Stimulated activated CD4-positive, alpha-beta T cell treated with anti-CD3 and anti-CD28 coated beads, Interleukin-1b, Interleukin-23, amount 100 ng/mL, for 4 hours (primary cell): ENCODE measurements at regions not wholly inside any gene's neighbourhood (a gene's known extent, or its start where the extent isn't known, plus 50 kb on each side); places are given as distances from the start of the nearest gene placed in this dataset.

Experiments used
- DNase-seq, 2 donors: peaks; one replicate each; pipeline ENCODE4 v3.0.0-alpha.2; 2020; ENCODE audit warnings: low read depth in 2 of 2

DNA sequence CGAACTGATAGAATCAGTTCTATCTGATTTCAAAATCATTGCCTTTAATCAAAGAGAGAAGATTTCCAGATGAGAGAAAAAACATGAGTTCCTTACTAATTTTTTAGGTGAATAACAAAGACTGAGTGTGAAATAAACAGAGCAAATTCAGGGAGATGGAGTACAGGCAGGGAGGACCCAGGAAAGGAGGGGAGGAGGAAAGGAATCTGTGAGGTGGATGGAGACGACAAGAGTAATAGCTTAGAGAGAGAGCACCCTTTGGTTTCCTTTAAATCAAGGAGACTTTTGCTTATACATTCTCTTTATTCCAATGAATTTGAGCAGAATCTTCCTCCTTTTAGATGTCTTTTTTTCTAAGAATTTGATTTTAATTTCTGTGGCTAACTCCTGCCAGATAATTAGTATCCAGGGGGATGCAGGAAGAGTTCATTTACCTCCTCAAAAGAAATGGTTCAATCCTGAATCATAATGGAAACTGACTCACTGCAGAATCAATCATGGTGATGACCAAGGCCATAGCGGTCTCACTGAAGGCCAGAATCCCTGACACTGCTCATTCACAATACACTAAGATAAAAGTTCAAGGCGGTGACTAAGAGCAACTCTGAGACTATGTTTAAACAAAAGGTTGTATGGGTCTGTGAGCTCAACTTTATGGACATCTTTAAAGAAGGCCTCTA lies 234.0 kb upstream of the ZC3H12C start:
- no peak for DNase-seq

DNA sequence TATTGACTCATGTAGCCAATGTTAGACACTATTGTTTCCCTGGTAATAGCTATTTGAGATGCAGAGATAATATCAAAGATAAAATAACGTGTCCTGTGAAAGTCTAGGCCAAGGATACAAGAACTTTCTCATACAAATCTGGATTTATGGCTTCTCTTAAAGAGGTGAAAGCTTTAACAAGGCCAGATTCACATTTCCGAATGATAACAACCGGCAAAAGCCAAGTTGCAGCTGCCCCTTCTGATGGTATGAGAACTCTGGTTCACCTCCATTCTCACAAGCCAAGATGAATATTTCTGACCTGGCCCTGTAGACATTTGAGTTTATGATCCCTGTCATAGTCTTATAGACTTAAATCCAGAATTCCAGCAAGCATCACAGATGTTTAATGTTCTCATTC lies 230.4 kb upstream of the ZC3H12C start:
- DNase-seq = no peak

DNA sequence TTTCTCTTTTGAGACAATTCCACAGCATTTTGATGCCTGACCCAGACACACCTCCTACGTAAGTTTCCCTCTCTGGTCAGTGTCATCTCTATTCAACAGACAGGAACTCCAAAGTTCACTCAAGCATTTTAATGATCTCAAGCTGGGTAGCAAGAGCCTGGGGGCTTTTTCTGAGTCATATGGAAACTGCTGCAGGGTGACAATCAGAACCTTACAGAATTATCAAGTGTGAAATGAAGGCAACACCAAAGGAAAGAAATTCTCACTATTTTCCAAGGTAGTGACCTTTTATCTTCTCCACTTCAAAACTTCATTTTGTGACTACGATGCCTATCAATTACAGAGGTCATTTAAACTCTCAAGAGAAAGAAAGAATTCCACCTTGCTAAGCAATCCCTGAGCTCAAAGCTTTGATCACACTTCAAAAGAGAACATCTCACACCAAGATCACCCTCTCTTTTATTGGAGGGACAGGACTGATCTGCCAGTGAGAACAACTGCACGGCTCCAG lies 229.0 kb upstream of the ZC3H12C start:
- DNase-seq = no peak

DNA sequence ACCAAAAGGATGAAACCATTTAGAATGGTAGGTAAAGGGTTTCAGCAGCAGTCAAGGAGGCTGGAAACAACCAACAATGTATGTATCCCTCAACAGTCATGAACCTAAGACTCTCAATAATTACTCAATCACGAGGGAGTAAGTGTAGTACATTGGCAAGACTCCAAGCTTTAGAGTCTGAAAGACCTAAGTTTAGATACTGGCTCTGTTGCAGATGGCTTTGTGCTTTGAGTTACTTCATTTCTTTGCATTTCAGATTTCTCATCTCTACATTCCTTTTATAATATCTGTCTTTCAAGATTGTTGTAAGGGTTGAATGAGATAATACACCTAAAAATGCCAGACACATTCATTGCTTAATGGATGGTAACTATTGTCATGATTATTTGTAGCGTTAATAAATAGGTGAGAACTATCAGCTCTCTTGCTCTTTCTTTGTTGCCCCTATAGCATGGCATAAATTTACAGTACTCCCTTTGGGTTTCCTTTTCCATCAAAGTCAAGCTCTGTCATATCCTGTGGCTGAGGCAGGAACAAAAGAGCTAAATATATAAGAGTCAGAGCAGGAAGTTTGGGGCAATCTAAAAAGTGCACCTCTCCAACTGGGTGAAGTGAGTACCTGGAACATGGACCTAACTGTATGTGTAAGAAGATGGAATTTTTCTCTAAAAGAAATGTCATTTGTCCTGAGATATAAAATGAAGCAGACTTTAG lies 228.2 kb upstream of the ZC3H12C start:
- DNase-seq = no peak

DNA sequence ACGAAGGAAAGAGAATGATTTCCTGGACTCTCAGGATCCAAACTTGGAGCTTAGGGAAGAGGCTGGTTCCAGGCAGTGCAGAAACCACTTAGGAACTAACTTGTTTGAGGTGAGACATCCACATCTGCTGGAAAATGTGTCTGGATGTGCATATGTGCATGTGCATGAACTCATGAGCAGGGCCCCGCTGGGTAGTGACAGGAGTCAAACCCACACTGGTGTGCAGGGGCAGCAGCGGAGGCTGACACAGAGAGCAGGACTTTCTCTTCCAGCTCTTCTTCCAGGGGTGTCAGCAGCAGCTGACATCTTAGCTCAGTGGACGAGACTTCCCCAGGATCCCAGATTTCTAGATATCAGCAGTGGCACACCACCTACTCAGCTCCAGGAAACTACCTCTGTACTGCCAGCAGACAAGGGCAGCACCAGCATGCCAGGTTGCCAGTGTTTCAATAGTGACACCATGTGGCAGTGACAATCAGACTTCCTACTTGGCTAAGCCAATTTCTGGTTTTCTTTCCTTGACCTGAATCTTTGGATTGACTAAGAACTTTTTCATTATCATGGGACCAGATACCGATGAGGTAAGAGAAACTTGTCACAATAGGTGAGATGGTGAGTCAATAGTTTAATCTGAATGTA lies 227.5 kb upstream of the ZC3H12C start:
- DNase-seq = no peak

DNA sequence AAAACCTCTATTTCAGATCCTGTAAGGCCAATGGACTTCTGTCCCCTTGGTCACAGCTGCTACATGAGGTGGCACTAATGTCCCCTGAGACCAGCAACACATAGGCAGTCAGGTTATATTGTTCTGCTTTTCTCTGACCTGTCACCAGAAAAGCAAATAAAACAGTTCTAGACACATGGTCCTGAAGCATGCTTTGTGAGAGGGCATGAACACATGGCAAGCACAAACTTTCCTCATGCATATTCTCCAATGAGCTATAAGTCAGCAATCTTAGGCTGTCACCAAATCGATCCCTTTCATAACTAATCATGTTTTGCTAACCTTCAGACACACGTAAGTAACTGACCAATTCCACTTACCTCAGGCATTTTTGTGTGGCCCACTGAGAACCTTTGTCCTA lies 225.4 kb upstream of the ZC3H12C start:
- DNase-seq = no peak

DNA sequence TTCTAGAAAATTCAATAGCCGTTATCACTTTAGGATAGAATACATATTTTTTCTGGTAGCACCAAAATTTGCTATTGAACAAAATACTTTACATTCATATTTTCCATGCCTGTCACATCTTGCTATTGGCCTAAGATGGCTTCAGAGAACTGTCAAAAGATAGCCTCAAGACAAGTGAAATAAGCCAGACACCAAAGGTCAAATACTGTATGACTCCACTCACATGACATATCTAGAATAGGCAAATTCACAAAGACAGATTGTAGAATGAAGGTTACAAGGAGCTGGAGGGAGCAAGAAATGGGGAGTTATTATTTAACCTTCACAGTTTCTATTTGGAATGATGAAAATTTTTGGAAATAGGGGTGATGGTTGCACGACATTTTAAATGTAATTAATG lies 223.7 kb upstream of the ZC3H12C start:
- DNase-seq = no peak

DNA sequence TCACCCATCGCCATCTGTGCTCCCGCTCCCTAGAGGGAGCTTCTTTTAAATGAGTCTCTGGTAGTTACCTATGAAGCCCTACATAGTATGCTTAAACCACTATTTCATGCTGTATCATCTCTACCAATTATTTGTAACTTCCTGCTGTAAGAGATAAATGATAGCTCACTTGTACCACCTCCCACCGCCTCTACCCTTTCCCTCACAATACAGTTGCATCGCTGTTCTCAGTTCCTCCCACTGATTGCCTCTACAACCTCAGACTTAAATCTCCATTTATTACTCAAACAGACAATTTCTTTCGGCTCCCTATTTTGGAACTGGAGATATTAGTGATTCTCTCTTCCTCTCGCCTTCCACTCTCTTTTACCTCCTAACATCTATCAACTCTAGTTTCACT lies 222.9 kb upstream of the ZC3H12C start:
- DNase-seq = no peak

DNA sequence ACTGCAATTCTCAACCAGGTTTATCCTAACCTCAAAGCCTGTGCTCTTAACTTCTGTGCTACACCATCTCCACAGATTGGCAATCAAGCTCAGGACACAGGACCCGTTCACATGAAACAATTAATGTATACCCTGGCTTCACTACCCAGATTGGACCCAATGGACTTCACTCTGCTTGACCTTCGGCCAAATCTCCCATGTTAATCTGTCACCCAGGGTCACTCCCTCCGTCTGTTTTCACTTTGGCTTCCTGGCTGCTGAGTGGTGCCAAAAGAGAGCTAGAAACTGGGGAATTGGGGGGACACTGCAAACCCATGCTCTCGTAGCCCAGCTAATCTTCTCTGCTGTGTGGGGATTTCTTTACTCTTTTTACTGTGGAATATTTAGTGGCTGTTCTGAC lies 216.1 kb upstream of the ZC3H12C start:
- no peak for DNase-seq

DNA sequence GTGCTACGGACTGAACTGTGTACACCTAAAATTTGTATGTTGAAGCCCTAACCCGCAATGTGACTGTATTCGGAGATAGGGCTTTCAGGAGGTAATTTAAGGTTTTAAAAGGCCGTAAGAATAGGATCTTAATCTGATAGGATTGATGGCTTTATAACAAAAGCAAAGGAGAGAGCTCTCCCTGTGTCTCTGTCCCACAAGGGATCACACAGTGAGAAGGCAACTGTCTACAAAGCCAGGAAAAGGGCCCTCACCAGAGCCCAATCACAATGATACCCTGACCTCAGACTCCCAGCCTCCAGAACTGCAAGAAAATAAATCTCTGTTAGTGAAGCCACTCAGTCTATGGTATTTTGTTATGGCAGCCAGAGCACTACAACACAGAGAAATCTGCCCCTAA lies 208.7 kb upstream of the ZC3H12C start:
- DNase-seq = no peak

DNA sequence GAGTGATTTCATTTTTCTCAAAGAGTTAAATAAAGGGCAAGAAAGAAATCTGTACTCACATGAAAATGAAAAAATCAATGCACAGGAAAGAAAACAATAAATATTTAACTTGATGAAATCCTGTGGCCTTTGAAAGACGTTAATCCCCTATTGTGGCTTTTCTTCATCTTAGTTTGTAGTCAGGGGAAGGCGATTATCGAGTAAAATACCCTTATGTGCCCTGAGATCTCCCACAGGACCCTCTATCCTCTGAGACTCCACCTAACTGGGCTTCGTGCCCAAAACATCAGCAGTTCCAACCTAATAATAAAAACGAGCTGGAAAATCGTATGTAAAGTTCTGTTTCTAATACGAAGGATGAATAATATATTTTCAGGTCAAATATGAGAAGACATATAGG lies 208.2 kb upstream of the ZC3H12C start:
- no peak for DNase-seq

DNA sequence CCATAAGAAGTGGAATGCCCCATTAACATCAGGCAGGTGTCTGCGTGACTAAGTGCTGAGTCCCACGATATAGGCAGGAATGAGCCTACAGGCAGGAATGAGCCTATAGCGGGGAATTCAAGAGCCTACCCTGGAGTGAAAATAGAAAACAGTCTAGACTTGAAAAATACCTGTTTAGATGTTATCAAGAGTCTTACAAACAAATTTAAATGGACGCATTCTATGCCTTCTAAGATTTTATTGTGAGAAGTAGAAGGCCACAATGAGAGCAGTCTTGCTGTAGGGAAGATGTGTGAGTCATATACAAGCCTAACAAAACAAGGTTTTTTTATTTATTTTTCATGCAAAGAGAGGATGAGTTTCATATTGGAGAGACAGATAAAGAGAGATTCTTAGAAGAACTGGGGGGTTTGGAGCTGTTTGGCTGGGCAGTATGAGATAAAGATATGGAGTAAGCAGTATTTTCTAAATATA lies 200.8 kb upstream of the ZC3H12C start:
- DNase-seq = no peak

DNA sequence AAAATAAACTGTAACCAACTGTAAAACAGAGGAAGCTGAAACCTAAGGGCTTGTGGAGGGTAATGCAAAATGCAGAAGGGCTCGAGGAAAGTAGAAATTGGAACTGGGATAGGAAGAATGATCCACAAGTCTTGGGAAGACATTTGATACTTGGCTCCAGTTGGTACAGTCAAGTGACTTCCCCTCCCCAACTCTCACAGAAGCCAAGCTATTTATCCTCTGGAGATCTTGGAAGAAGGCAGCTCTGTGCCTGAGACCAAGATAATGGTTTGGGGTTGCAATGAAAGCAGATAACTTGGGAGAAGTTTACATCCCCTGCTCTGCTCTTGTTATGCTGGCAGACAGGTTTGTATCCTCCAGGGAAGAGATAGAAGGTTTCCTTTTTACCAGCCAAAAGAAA lies 198.9 kb upstream of the ZC3H12C start:
- DNase-seq = no peak

DNA sequence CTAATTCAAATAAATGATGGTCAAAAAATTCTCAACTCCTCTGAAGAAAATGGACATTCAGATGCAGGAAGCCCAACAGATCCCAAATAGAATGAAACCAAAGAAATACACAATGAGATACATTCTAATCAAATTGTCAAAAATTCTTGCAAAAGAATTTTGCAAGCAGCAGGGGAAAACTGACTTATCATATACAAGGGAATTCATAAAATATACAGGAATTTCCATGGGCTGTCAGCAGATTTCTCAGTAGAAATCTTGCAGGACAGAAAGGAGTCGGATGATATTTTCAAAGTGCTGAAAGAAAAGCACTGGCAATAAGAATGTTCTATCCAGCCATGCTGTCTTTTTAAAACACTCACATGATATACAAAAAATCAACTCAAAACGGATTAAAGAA lies 194.6 kb upstream of the ZC3H12C start:
- no peak for DNase-seq

DNA sequence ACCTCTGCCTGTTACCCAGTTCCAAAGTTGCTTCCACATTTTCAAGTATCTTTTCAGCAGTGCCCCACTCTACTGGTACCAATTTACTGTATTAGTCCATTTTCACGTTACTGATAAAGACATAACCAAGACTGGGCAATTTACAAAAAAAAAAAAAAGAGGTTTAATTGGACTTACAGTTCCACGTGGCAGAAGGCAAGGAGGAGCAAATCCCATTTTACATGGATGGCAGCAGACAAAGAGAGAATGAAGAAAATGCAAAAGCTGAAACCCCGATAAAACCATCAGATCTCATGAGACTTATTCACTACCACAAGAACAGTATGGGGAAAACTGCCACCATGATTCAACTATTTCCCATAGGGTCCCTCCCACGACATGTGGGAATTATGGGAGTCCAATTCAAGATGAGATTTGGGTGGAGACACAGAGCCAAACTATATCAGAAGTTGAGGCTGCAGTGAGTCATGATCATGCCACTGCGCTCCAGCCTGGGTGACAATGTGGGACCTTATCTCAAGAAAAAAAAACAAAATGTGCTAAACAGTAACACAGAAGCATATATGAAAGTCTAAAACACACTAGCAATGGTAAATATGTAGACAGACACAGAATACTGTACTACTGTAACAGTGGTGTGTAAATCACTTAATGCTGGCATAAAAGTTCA lies 190.3 kb upstream of the ZC3H12C start:
- DNase-seq = no peak

DNA sequence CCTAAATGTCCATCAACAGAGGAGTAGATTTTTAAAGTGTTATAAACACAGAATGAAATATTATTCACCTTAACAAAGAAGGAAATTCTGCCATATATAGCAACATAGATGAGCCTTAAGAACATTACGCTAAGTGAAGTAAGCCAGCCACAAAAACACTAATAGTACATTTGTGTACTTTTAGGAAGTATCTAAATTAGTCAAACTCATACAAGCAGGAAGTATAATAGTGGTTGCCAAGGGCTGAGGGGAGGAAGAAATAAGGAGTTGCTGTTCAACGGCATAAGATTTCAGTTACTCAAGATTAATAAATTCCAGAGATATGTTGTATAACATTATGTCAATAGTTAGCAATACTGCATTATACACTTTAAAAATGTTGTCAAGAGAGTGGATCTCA lies 181.7 kb upstream of the ZC3H12C start:
- DNase-seq = no peak

DNA sequence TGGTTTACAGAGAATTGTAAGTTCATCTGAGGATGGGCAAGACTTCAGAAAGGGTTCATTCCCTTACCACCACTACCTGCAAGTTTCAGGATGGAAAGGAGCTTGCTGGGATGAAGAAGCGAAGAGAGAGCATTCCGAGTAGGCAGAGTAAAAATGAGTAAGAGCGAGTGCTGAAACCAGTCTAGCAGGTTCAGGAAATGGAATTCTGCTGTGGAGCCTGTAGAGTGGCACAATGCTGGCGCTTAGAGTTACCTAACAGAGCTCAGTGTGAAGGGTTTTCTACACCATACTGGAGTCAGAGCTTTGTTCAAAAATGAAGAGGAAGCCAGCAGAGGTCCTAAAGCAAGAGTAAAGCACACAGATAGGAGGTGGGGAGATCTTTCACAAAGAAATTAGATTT lies 179.2 kb upstream of the ZC3H12C start:
- no peak for DNase-seq

DNA sequence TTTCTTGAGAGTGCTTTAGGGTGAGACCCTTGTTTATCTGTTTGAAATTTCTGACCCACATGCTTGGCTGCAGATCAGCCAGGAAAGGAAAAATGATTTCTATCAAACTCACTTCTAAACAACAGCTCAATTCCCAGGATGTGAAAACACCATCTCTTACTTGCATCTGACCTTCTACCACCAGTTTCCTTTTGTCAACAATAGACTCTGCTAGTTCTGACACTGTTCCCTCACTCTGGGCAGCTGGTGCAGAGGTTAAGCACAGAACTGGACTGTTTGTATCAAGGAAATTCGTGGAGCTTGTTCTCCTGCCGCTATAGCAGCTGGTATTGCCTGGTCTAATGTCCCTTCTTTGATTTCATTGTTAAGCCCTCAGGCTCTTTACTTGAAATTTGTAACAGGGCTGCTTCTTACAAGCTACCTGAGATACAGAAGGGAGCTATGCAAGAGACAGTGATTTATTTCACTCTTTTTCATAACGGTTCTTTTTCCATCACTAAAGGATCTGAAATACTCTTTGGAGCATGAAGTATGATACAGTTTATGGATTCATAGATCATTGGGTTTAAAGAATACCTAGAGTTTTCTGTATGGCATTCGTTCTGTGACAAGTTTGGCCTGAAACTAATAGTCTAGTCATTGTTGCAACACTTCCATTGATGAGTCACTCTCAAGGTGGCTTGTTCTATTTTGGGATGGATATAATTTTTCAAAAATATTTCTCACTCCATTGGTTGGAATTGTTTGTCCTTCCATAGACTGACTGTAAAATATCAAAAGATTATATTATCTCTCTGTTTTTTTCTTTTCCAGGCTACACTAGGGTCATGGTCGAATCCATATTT lies 178.2 kb upstream of the ZC3H12C start:
- no peak for DNase-seq

DNA sequence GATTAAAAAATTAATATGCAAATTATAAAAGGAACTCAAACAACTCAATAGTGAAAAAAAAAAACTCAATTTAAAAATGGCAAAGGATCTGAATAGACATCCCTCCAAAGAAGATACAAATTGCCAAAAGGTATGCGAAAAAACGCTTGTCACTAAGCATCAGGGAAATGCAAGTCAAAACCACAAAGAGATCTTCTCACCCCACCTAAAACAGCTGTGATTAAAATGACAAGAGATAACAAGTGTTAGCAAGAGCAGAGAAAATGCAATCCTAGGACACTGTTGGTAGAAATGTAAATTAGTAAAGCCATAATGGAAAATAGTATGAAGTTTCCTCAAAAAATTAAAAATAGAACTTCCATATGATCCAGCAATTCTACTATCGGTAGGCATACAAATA lies 166.3 kb upstream of the ZC3H12C start:
- DNase-seq = no peak

DNA sequence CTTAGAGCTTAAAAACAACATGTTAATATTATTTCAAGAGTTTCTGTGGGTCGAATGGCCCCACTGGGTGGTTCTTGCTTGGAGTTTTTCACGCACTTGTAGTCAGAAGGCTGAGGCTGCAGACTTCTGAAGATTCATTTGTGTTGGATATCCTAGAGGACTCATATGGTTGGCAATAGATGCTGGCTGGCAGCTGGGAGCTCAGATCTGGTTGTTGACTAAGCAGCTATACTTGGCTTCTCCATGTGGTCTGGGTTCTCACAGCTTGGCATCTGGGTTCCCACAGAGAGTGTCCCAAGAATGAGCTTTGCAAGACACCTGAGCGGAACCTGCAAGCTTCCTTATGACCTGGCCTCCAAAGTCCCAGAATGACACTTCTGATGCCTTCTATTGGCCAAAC lies 163.9 kb upstream of the ZC3H12C start:
- DNase-seq = no peak

DNA sequence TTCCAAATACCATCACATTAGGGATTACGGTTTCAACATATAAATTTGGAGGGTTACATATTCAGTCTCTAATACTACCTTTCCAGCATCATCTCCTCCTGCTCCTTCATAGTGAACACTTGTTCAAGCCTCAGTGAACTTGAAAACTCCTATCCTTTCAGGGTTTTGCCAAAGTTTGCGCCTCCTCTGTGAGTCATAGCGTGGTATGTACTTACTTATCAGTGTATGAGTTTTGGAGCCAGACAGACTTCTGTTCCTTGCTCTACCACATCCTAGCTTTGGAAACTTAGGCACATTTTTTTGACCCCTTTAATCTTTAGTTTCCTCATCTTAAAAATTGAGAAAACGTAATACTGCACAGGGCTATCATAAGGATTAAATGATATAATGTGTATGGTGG lies 160.1 kb upstream of the ZC3H12C start:
- DNase-seq = no peak

DNA sequence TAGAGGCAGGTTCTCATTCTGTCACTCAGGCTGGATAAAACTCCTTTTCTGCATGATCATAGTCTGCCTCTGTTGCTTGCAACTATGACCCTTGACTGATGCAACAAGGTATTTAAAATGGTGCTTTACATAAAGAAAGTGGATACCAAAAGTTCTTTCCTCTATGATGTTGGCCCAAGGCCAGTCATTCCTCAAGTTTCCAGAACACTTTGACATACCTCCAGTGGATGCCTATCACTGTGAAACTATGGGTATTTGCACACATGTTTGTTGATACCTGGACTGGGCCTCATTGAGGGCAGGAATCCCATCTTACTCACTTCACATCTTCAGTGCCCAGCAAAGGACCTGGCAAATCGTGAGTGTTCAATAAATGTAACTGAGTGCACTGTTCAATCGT lies 159.0 kb upstream of the ZC3H12C start:
- DNase-seq = no peak
